ENCODE measurements at regions not wholly inside any gene's neighbourhood (a gene's known extent, or its start where the extent isn't known, plus 50 kb on each side); places are given as distances from the start of the nearest gene placed in this dataset.
"Not testable (repeated sequence)": the region's sequence is repeated elsewhere in the genome, so short reads cannot be mapped to it uniquely, and the experiment has no call there.

DNA sequence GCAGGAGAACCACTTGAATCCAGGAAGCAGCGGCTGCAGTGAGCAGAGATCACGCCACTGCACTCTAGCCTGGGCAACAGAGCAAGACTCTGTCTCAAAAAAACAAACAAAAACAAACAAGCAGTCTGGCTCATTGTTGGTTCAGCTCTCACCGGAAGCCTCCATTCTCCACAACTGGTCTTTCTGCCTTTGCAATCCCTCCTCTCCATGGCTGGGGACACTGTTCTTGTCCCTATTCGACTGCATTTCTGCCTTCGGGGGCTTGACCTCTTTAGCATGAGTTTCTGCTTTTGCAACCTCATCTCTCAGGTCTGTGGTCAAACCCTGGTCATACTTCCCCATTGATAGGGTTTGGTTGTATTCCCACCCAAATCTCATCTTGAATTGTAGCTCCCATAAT, 216.3 kb upstream of the NR5A2 start:
- DNase-seq: no peak

DNA sequence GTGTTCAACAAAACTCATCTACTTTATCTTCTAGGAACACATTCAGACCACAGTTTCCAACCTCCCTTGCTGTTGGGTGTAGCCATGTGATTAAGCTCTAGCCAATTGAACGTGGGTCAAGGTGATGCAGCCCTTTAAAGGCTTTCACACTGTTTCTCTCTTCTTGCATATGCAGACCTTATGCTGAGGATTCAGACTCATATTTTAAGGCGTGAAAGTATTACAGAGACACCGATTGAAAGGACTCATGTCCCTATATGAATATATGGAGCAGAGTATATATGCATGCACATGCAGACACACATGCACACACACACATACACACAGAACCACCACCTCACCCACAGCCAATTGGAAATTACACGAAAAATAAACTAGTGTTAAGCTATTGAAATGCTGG, 214.3 kb upstream of the NR5A2 start:
- DNase-seq: no peak

DNA sequence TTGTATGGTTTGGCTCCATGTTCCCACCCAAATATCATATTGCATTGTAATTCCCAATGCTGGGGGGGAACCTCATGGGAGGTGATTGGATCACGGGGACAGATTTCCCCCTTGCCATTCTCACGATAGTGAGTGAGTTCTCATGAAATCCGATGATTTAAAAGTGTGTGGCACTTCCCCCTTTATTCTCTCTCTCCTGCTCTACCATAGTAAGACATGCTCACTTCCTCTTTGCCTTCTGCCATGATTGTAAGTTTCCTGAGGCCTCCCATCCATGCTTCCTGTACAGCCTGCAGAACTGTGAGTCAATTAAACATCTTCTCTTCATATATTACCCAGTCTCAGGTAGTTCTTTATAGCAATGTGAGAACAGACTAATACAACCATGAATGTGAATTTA, 211.6 kb upstream of the NR5A2 start:
- no peak for DNase-seq

DNA sequence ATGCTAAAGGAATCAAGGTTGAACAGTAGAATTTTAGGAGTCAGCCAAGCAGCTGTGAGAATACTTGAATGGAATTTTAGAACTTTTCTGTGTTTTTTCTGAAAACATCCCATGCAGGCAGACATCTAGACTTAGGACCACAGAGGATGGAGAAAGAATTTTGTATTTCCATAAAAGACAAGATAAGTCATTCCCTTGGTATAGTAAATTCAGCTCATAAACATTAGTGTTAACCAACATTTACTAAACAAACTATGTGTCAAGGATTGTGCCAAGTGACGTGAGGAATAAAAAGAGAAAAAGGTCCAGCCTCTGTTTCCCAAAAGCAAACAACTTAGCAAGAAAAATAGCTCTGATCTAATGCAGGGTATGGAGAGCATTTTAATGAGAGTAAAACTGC, 210.2 kb upstream of the NR5A2 start:
- DNase-seq: no peak

DNA sequence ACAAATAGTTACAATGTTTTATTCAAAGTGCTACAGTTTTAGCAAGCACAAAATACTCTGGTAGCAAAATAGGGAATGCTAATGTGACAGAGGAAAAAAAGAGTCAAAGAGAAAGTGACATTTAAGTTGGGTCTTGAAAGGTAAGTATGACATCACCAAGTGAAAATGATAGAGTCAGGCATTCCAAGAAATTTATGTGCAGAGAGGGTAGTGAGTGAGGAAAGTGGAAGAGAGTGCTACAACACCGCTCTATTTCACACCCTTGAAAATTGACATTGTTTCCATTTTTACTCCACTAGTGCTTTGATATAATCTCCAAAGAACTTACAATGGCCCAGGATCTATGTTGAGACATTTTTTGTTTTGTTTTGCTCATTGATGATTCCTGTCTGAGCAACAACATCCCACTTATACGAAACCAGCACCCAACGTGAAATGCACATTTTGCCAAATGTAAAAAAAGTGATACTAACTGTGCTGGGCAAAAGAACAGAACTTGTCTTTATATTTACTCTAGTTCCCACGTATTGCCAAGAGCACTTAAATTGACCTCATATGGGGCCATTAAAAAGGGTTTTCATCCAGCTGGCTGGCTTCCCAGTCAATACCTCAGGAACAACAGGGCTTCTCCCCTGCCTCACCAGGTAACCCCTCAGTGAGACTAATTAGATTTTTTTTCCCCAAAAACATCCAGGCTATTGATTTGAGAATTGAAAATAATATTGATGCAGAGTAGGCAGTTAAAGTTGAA, 206.3 kb upstream of the NR5A2 start:
- DNase-seq: no peak

DNA sequence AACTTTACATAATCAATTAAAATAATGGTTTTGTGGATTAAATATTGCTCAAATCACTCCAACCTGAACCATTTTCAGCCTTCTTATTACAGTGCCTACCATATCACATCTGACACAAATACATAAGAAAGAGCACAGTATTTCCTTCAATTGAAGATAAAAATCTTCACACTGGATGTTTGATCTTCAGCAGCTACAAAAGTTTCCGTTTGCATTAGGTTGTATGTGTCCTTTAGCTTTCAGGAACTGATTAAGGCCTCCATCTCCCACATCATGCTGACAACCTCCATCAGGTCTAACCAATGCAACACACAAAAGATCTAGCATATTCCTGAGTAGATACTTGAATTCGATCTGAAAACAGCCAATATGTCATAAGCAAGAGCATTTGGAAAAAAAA, 195.1 kb upstream of the NR5A2 start:
- no peak for DNase-seq

DNA sequence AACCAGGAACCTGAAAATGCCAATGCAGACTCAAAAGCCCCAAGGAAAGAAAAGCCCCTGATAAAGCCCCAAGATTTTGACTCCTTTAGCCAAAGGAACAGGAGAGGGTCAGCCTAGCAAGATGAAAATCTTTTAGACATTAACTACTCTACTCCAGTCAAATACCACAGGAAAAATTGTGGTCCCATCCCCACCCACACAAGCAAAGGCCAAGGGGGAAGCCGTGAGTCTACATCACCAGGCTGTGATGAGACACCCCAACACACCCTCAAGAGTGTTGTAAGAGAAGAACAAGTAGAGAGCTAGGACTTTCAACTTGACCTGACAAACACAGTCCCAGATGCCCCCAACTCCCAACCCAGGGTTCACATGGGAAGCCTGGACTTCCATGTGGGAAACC, 192.8 kb upstream of the NR5A2 start:
- DNase-seq: no peak

DNA sequence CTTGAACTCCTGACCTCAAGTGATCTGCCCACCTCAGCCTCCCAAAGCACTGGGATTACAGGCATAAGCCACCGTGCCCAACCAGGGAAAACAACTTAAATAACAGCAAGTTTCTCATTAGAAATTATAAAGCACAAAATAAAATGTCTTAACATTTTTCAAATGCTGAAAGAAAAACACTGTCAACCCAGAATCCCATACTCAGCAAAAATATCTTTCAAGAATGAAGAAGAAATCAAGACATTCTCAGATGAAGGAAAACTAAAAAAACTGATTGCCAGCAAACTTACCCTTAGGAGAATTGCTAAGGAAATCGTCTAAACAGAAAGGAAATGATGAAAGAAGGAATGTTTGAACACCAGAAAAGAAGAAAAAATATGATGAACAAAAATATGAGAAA, 191.1 kb upstream of the NR5A2 start:
- DNase-seq: no peak

DNA sequence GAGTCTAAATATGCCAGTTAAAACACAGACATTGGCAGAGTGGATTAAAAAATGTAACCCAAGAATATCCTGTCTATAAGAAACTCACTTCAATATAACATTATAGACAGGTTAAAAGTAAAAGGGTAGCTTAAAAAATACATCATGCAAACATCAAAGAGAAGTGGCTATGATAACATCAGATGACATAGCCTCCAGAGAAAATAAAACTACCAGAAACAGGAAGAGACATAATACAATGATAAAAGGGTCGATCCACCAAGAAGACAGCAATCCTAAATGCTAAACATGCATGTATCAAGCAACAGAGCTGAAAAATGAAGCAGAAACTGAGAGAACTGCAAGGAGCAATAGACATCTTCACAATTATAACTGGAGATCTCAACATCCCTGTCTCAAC, 190.2 kb upstream of the NR5A2 start:
- DNase-seq: no peak

DNA sequence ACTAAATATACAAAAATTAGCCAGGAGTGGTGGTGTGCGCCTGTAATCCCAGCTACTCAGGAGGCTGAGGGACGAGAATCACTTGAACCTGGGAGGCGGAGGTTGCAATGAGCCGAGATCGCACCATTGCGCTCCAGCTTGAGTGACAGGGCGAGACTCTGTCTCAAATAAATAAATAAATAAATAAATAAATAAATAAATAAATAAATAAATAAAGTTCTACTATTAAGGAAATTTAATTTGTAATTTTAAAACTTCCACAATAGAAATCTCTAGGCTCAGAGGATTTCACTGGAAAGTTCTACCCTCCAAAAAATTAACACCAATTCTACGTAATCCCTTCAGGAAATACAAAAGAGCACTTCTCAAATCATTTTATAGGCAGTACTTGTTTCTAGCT, 187.9 kb upstream of the NR5A2 start:
- not testable (repeated sequence) for DNase-seq

DNA sequence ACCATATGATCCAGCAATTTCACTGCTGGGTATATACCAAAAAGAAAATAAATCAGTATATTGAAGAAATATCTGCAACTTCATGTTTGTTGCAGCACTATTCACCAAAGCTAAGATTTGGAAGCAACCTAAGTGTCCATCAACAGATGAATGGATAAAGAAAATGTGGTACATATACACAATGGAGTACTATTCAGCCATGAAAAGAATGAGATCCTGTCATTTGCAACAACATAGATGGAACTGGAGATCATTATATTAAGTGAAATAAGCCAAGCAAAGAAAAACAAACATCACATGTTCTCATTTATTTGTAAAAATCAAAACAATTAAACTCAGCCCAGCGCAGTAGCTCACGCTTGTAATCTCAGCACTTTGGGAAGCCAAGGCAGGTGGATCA, 184.4 kb upstream of the NR5A2 start:
- not testable (repeated sequence) for DNase-seq

DNA sequence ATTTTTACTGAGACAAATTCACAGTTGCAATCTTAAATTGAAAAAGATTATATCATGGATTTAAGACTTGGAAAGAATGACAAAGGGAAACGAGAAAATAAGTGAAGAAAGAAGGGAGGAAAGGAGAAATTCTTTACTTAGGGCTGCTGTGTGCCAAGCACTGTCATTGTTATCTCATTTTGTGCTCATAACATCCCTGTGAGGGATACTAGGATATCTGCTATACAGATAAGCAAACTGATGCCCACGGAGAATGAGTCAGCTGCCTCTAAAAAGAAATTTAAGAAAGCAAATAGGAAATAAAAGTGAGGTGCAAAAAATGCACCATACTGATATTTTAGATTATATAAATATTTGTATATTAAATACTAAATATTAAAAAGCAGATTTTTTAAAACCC, 183.6 kb upstream of the NR5A2 start:
- DNase-seq: no peak

DNA sequence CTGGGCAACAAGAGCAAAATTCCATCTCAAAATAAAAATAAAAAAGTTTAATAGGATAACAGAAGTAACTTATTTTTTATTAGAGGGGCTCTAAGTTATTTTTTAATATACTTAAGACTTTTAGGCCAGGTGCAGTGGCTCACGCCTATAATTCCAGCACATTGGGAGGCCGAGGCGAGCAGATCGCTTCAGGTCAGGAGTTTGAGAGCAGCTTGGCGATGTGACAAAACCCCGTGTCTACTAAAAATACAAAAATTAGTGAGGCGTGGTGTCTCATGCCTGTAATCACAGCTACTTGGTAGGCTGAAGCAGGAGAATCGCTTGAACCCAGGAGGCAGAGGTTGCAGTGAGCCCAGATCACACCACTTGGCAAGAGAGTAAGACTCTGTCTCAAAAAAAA, 180.5 kb upstream of the NR5A2 start:
- DNase-seq: no peak

DNA sequence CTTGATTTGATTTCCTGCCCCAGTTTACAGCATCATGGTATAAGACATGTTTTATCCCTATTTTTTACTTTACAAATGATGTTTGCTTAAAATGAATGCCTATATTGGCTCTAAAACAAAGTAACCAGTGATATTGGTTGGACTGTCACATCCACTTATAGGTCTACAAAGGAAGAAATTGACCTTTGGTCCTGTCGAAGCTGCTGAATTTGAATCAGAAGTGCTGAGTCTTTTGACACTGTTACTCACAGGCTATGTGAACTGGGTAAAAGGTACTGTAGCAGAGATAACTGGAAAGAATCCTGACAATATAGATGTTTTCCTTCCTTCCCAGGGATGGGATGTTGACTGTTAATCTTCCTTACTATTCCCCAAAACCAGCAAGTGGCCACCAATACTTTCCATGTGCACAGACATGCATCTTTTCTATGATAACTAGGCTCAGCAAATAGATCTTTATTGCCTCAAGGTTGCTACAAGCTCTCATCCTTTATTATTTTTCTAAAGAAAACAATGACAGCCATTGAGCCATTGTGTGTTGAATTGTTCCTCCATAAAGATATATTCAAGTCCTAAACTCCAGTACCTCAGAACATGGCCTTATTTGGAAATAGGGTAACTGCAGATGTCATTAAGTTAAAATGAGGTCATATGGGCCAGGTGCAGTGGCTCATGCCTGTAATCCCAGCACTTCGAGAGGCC, 175.9 kb upstream of the NR5A2 start:
- no peak for DNase-seq

DNA sequence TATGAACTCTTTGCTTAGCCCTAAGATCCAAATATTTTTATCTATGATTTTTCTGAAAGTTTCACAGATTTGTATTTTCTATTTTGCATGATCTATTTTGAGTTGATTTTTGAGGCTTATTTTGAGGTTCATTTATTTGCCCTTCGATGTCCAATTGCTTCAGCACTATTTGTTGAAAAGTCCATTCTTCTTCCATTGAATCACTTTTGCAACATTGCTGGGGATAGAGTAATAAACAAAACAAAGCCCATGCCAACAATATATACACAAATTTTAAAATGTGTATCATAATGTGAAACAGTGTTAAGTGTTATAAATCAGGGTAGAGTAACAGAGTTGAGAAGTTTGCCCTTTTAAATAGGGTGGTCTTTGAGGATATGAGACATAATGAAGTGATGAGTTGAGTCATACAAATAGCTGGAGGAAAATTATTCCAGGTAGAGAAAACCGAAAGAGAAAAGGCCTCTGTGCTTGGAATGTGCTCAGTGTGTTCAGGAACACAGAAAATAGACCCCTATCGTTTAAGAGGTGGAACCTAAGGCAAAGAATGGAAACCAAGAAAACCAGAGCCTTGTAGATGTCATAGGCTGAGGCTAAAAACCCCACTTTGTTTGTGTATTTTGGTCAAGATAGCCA, 172.7 kb upstream of the NR5A2 start:
- no peak for DNase-seq

DNA sequence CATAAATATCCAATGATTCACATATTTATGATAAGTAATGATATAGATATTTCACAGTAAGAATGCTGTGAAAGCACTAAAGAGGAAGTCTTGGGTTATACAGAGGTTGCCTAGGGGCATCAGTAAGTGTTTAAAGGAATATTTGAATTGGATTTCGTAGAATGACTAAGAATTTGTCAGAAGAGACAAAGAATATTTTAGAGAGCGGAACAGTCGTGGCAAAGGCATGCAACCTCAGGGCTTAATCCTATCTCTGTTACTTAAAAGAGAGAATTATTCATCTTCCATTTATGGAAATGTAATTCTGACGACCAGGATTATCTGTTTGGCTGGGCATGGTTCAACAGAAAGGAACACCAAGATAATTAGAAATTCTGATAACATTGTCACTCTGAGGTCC, 171.9 kb upstream of the NR5A2 start:
- DNase-seq: peak; percentile 70

DNA sequence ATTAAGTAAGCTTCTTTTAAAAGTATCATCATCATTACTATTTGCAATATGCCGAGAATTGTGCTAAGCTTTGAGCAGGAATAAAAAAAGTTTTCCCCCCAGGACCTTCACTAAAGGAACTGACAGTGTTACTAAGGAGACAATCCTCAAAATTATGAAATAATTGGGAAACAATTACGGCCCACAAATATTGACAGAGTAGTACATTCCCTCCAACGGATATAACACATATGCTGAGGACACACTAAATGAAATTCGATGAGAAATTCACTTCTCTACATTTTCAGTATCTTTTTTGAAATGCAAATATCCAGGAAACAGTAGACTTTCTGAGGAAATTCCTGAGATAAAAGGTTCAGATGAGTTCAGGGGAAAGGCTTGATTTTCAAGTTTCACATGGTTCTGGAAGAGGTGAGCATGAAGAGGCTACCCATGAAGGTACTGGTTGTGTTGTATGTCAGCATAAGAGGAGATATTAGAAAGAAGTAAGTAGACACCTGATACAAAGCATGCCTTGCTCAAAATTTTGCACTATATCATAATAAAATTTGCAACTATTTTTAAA, 171.2 kb upstream of the NR5A2 start:
- DNase-seq: no peak

DNA sequence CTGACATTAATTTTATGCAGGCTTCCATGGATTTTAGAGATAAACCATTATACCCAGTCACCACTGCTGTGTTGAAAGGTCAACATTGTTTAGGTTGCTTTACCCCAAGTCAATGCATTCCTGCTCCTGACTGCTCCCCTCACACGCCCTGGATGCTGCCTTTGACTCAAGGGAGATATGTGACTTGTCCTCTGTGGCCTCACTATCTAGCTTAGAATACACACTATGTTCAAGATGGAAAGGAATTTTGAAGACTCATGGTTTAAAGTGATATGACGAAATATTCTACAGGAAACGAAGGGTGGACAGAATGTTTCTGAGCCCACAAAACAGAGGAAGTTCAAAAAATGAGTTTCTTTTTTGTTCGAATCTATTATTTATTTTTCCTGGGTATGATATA, 170.4 kb upstream of the NR5A2 start:
- peak; percentile 60 for DNase-seq

DNA sequence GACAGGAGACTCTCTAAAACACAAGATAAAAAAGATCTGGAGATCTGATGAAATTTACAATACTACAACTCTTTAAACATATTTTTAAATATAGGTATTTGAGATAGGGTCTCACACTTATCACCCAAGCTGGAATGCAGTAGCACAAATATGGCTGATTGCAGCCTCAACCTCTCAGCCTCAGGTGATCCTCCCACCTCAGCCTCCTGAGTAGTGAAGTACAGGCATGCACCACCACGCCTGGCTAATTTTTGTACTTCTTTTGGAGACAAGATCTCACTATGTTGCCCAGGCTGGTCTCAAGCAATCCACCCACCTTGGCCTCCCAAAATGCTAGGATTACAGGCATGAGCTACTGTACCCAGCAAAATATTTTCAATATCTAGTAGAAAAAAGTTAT, 170.0 kb upstream of the NR5A2 start:
- DNase-seq: no peak

DNA sequence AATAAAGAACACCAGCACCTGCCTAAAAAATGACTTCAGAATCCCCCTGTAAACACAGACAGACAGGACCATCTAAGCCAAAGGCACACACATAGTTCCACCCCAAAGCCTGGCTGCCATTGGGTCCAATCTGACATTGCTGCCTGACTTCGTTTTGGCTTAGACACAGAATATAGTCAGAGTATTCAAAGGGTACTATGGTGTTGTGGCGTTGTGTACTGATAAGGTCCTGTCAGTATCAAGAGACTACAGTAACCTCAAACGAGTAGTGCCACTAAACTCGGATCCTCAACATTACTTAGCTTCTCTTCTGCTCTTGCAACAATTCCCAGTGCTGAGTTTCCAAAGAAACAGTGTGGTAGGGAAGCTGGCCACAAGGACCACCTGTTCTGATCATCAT, 169.3 kb upstream of the NR5A2 start:
- no peak for DNase-seq

DNA sequence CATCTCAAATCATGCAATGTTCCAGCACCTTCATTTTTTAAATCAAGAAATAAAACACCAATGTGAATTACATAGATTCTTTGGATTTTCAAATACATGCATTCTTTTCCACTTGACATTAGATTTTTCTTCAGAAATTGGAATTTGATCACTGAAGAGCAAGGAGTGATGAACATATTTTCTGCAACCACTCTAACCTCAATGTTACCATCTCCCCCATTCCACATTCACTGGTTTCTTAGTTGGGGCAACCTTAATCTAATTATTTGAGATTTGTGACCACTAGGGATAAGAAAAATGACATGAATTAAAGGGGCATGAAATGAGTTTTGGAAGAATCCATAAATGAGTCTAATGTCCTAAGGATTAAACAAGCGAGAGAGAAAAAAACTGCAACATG, 168.7 kb upstream of the NR5A2 start:
- no peak for DNase-seq

DNA sequence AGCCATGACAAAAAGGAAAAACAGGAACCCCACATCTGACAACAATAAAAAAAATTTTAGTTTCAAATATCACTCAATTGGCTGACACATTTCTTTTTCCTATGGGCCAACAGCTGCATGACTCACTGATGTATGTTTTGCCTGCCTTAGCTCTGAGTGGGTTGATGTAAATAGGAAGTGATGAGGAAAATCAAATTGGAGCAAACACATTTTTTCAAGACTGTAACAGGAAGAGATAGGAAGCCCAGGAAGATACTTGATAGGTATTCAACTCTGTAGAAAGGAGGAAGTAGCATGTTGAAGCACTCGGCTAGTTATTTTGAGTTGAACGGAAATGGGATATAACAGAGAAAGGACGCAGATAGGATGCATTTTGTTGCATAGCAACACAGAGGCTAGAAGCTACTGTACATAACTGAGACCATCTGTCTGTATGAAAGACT, 168.0 kb upstream of the NR5A2 start:
- DNase-seq: peak; percentile 76

DNA sequence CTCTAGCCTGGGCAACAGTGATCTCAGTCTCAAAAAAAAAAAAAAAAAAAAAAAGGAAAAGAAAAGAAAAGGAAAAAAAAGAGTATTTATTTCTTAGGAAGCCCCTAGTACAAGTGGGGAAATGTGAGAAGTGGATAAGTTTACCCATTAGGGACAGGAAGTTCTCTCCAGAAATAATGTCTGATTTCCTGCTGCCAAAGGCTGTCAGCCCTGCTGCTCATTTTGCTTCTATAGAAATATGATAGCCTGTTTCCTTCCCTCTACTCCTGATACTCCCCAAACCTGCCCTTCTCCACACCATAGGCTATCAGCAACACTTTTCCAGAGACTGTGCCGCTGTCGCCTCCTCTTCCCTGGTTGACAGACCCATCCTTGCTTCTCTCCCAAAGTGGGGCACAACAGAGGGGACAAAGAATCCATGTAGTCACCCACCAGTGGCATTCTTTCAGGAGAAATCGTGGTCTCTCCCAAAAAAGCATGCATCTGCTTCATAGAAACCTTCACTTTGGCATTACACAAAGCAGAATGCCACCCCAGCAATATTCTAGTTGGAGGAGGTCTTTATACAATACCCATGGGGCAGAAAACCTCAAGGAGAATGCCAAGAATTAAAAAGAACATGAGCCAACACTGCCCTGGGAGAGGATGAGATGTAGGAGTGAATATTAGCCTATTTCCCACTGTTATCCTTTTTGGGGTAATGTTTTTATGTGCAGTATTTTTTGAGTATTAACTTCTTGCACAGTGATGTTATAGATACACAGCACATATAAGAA, 166.3 kb upstream of the NR5A2 start:
- no peak for DNase-seq
